ENCODE measurements at regions not wholly inside any gene's neighbourhood (a gene's known extent, or its start where the extent isn't known, plus 50 kb on each side); places are given as distances from the start of the nearest gene placed in this dataset.

DNA sequence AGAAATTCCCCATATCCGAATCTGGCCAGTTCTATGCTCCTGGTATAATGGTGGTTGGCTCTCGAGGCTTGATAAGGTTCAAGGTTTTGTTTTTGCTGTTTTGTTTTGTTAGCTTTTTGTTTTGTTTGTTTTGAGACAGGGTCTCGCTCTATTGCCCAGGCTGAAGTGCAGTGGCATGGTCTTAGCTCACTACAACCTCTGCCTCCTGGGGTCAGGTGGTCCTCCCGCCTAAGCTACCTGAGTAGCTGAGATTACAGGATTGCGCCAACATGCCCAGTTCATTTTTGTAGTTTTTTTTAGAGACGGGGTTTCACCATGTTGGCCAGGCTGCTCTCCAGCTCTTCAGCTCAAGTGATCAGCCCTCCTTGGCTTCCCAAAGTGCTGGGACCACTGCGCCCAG is 109.1 kb upstream of the ERRFI1 start:
- FAIRE-seq = no peak
- ChIA-PET CTCF (ENCODE audit: low intra/inter-chr PET ratio, low total read pairs) (no interaction called here), POLR2A (interaction anchor here (1.1 to 6.6 kb wide), 4 partner anchors 13 to 34 kb away, joined by 3 to 45 read pairs (median 15); no protein-coding TSS in a partner anchor)
- in situ Hi-C loops (cut with HindIII; ENCODE audit: extremely low pct_ligation_motif_present, low pct_unique_long_range_greater_than_20kb) (loop anchor here (25.0 kb wide), 1 partner anchor 98 kb away; the partner anchor contains the start of gene ERRFI1), intact Hi-C loops (cut with micrococcal nuclease; ENCODE audit: unreplicated experiment) (no loop called here)
- no peak for DNase-seq (ENCODE audit: low spot score)
- WGBS (ENCODE audit: low lambda C conversion rate) = 80% methylated on average over 7 of the region's 7 CpGs
- H3K9ac ChIP-seq (ENCODE audit: insufficient read depth, low read depth, low read length) = no peak overlapping the region
- no peak overlapping the region for H3K27ac ChIP-seq (ENCODE audit: extremely low read length, insufficient read depth, low read length)
- H2AFZ ChIP-seq (ENCODE audit: low read length) = no peak overlapping the region
- TF ChIP-seq FOXP1 (IDR thresholded peaks at IDR 0.05) = no peak
- 0 out of 2 replicates have a peak, but pooled peaks have one; percentile 20 for TF ChIP-seq FOXP1 (CRISPR knock-in tag; IDR thresholded peaks at IDR 0.05)
- TF ChIP-seq, protein P1, sequence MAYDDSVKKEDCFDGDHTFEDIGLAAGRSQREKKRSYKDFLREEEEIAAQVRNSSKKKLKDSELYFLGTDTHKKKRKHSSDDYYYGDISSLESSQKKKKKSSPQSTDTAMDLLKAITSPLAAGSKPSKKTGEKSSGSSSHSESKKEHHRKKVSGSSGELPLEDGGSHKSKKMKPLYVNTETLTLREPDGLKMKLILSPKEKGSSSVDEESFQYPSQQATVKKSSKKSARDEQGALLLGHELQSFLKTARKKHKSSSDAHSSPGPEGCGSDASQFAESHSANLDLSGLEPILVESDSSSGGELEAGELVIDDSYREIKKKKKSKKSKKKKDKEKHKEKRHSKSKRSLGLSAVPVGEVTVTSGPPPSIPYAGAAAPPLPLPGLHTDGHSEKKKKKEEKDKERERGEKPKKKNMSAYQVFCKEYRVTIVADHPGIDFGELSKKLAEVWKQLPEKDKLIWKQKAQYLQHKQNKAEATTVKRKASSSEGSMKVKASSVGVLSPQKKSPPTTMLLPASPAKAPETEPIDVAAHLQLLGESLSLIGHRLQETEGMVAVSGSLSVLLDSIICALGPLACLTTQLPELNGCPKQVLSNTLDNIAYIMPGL (CRISPR knock-in tag; IDR thresholded peaks at IDR 0.05; ENCODE audit: borderline replicate concordance in 1 of 2, low read depth in 1 of 2) = no peak
- no peak for TF ChIP-seq ZFY (CRISPR knock-in tag; IDR thresholded peaks at IDR 0.05)
- TF ChIP-seq ZMYM3 (CRISPR knock-in tag; IDR thresholded peaks at IDR 0.05) = 0 out of 2 replicates have a peak, but pooled peaks have one; percentile 25
- no peak for TF ChIP-seq ZNF30 (CRISPR knock-in tag; IDR thresholded peaks at IDR 0.05)
- peak; percentile 81 for TF ChIP-seq ZNF121 (CRISPR knock-in tag; IDR thresholded peaks at IDR 0.05)
- TF ChIP-seq, protein P2, sequence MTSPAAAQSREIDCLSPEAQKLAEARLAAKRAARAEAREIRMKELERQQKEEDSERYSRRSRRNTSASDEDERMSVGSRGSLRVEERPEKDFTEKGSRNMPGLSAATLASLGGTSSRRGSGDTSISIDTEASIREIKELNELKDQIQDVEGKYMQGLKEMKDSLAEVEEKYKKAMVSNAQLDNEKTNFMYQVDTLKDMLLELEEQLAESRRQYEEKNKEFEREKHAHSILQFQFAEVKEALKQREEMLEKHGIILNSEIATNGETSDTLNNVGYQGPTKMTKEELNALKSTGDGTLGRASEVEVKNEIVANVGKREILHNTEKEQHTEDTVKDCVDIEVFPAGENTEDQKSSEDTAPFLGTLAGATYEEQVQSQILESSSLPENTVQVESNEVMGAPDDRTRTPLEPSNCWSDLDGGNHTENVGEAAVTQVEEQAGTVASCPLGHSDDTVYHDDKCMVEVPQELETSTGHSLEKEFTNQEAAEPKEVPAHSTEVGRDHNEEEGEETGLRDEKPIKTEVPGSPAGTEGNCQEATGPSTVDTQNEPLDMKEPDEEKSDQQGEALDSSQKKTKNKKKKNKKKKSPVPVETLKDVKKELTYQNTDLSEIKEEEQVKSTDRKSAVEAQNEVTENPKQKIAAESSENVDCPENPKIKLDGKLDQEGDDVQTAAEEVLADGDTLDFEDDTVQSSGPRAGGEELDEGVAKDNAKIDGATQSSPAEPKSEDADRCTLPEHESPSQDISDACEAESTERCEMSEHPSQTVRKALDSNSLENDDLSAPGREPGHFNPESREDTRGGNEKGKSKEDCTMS (CRISPR knock-in tag; conservative IDR thresholded peaks at IDR 0.05) = no peak
- no peak overlapping the region for H3K4me3 ChIP-seq (replicated peaks in 1 of 3; ENCODE audit: insufficient read depth in 1 of 3, low read depth in 2 of 3, low read length in 3 of 3)
- H3K27me3 ChIP-seq (ENCODE audit: control insufficient read depth in 1 of 2, insufficient read depth in 2 of 2, low read length in 2 of 2) = no peaks in the 10 kb centered on the region
- no peak for ATAC-seq
- no peaks in the 10 kb centered on the region for H3K9me3 ChIP-seq (ENCODE audit: low read length)
- BruUV-seq (replicated peaks) = no TSS peak
- H4K20me1 ChIP-seq (ENCODE audit: insufficient read depth, low read length) = no peaks in the 10 kb centered on the region
- no peaks in the 10 kb centered on the region for H3K36me3 ChIP-seq (replicated peaks in 1 of 2; ENCODE audit: control insufficient read depth in 1 of 2, insufficient read depth in 2 of 2, low read length in 2 of 2)
- H3K4me2 ChIP-seq (ENCODE audit: low read depth, low read length) = no peak overlapping the region
- H3K4me1 ChIP-seq (ENCODE audit: insufficient read depth, low read length) = peaks cover 57% of the 10 kb centered on the region
- H3K79me2 ChIP-seq (ENCODE audit: insufficient read depth, low read length) = no peaks in the 10 kb centered on the region
